ENCODE measurements at regions not wholly inside any gene's neighbourhood (a gene's known extent, or its start where the extent isn't known, plus 50 kb on each side); places are given as distances from the start of the nearest gene placed in this dataset.
"Not testable (repeated sequence)": the region's sequence is repeated elsewhere in the genome, so short reads cannot be mapped to it uniquely, and the experiment has no call there.

- Histone ChIP-seq H3K36me3 (ENCODE audit: low read depth) (no peaks in the 10 kb centered on the region), H3K9me3 (no peaks in the 10 kb centered on the region), H3K4me3 (no peak overlapping the region), H3K4me1 (ENCODE audit: low read depth) (no peaks in the 10 kb centered on the region)
- ATAC-seq = no peak
- intact Hi-C loops (cut with DNase I, micrococcal nuclease) = no loop called here
- DNase-seq = no peak
- no peak for TF ChIP-seq CTCF (IDR thresholded peaks at IDR 0.05)
Measured at GRCh38 chr7:53485354-53485753, 449.9 kb downstream of the POM121L12 start.

- Histone ChIP-seq H3K9me3 (peaks cover 3% of the 10 kb centered on the region), H3K36me3 (ENCODE audit: low read depth) (no peaks in the 10 kb centered on the region)
- intact Hi-C loops (cut with DNase I, micrococcal nuclease) = no loop called here
Measured at GRCh38 chr7:53491051-53491450, 455.6 kb downstream of the POM121L12 start.

GRCh38 chr7:53495181-53495580, 459.7 kb downstream of the POM121L12 start:
- H3K4me3 ChIP-seq; H3K9me3 ChIP-seq; ATAC-seq; H3K36me3 ChIP-seq (ENCODE audit: low read depth); H3K4me1 ChIP-seq (ENCODE audit: low read depth); intact Hi-C loops (cut with DNase I, micrococcal nuclease): not testable (repeated sequence)
- DNase-seq = peak in 1 of 3 donors; percentile 32

More at GRCh38 chr7:53491051-53491450, 455.6 kb downstream of the POM121L12 start:
- DNase-seq = no peak
- H3K4me3 ChIP-seq = no peak overlapping the region
- ATAC-seq = no peak
- no peak for TF ChIP-seq CTCF (IDR thresholded peaks at IDR 0.05)
- no peaks in the 10 kb centered on the region for H3K4me1 ChIP-seq (ENCODE audit: low read depth)

GRCh38 chr7:53500076-53500475, 464.6 kb downstream of the POM121L12 start:
- Histone ChIP-seq H3K36me3 (ENCODE audit: low read depth) (no peaks in the 10 kb centered on the region), H3K4me1 (ENCODE audit: low read depth) (no peaks in the 10 kb centered on the region), H3K9me3 (peaks cover 11% of the 10 kb centered on the region), H3K4me3 (no peak overlapping the region)
- ATAC-seq (no peak), DNase-seq (no peak)
- TF ChIP-seq CTCF (IDR thresholded peaks at IDR 0.05) = no peak
- intact Hi-C loops (cut with DNase I, micrococcal nuclease) = no loop called here

GRCh38 chr7:53504914-53505313, 469.5 kb downstream of the POM121L12 start:
- TF ChIP-seq CTCF (IDR thresholded peaks at IDR 0.05) = no peak
- no peak for DNase-seq
- intact Hi-C loops (cut with DNase I, micrococcal nuclease) = no loop called here
- peaks cover 4% of the 10 kb centered on the region for H3K9me3 ChIP-seq
- no peaks in the 10 kb centered on the region for H3K36me3 ChIP-seq (ENCODE audit: low read depth)
- no peaks in the 10 kb centered on the region for H3K4me1 ChIP-seq (ENCODE audit: low read depth)
- ATAC-seq = no peak
- H3K4me3 ChIP-seq = no peak overlapping the region

- DNase-seq = no peak
- H3K4me3 ChIP-seq = no peak overlapping the region
- ATAC-seq = no peak
- H3K36me3 ChIP-seq (ENCODE audit: low read depth) = no peaks in the 10 kb centered on the region
- no peaks in the 10 kb centered on the region for H3K9me3 ChIP-seq
- no peak for TF ChIP-seq CTCF (IDR thresholded peaks at IDR 0.05)
- H3K4me1 ChIP-seq (ENCODE audit: low read depth) = no peaks in the 10 kb centered on the region
- intact Hi-C loops (cut with DNase I, micrococcal nuclease) = no loop called here
Measured at GRCh38 chr7:53518319-53518718, 482.9 kb downstream of the POM121L12 start.
